SHP77 treated with DMSO at 0.1 percent for 48 hours (cell line): ENCODE measurements at regions not wholly inside any gene's neighbourhood (a gene's known extent, or its start where the extent isn't known, plus 50 kb on each side); places are given as distances from the start of the nearest gene placed in this dataset.

Experiments used
- DNase-seq: peaks from one replicate; lab custom pipeline; 2025; lab: John Stamatoyannopoulos, UW

DNA sequence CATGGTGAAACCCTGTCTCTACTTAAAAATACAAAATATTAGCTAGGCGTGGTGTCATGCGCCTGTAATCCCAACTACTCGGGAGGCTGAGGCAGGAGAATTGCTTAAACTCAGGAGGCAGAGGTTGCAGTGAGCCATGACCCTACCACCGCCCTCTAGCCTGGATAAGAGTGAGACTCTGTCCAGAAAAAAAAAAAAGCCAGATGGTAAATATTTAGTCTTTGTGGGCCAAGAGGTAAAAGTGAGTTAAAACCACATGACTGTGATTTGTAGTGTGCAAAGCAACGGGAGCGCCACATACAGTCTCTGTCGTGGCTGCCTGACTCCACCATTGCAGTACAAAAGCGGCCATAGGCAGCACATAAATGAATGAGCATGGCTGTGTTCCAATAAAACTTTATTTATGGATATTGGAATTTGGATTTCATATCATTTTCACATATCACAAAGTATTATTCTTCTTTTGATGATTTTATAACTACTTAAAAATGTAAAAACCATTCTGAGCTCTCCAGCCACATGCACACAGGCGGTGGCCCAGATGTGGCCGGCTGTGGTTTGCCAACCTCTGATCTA, 51.8 kb upstream of the CASZ1 start:
- DNase-seq = no peak

DNA sequence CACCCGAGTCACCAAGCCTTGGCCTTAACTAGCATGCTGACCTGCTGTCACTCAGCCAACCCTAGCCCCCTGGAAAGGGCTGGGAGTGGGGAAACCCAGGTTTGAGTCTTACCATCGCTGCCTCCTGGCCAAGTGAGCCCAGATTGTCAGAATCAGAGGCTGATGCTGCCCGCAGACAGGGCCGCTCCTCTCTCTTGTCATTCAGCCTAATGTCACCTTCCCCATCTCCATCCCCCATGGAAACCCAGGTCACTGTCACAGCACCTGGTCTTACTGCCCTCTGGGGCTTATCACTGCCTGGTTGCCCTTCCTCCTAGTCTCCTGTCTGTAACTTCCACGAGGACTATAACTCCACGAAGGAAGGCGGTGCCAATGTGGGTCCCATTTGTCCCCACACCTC, 53.6 kb upstream of the CASZ1 start:
- DNase-seq = no peak

DNA sequence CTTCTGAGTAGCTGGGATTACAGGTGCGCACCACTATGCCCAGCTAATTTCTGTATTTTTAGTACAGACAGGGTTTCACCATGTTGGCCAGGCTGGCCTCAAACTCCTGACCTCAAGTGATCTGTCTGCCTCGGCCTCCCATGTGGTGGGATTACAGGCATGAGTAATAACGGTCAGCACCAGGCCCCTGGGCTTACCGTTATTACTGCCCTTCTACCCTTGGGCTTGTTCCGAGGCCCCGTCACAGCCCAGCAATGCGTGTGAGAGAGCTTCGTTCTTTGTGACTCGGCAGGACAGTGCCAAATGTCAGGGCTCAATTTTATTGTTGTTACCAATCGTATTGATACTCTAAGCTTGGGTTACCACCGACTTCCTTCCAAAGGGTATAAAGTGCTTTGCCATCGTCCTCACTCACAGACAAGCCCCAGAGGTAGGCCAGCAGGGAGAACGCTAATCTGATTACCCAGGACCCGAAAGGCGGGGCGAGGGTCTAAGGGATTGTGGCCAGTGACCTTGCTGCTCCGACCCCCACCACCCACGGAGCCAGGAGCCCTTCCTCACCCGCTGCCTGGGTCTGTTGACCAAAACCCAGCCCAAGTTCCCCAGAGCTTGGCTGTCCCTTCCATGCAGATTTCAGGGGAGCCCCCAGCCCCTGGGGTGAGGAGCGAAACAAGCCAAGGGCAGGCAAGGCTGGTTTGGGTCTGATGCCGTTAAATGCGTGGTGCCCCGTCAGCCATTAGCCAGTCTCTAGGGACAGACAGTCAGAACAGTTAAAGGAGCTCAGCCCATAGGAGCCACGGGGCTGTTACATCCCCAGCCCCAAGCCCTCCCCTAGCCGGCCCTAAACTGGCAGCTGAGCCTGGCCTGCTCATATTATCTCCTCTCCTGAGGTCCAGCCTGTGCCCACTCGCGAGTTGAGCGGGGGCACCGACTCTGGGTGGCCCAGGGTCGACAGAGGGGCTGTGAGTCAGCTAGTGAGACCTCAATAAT, 54.9 kb upstream of the CASZ1 start:
- no peak for DNase-seq

DNA sequence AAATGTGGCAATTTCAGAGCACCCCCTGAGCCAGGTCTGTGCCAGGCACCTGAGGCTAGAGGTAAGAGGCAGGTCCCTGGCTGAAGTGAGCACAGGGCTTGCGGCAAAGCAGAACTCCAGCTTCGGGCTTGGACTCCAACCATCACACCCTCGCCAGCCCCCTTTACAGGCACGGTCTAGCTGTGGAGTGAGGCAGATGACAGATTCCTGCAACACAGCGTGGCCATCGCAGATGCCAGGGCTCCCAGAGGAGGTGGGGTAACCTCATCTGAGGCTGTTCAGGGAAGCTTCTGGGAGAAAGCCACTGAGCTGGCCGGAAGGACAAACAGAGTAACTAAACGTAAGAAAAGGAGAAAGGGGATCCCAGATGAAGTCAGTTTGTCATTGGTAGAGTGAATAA, 55.6 kb upstream of the CASZ1 start:
- no peak for DNase-seq

DNA sequence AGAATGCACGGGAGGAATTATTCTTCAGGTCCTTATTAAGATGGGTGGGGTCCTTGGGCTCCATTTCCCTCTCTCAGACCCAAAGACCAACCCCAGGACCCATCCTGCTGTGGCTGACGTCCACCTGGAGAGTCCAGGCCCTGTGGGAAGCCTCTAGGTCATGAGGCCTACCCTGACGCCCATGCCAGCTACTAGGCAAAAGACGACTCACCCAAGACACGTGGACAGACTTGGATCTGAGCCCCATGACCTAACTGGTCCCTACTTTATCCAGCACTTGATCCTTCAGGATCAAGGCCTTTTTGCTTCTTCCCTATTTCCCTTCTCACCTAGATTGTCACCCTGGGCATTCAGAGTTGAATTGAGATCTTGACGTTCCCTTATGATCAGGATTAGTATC, 56.0 kb upstream of the CASZ1 start:
- no peak for DNase-seq

DNA sequence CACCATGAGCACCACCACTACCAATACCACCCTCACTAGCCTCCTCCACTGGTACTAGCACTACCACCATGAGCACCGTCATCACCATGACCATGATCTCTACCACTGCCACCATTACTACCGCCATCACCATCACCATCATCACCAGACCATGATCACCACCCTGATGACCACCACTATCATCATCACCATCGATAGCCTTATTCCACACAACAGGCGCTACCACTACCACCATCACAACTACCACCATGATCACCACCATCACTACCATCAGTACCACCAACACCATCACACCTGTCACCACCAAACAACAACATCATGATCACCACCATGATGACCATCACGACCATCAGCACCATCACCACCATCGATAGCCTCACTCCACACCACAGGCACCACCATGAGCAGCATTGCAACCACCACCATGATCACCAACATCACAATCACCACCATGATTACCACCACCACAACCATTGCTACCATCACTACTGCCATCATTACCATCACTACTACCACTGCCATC, 56.6 kb upstream of the CASZ1 start:
- no peak for DNase-seq

DNA sequence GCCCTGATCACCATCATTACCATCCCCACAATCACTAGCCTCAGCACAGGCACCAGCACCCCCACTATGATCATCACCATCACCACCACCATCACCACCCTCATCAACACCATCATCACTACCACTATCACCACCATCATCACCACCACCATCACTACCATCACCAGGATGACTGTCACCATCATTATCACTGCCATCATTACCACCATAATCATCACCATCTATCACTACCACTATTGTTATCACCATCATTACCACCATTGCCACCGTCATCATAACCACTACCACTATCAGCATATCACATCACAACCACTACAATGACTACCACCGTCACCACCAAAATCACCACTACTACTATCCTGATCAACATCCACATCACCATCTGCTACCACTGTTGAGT, 57.3 kb upstream of the CASZ1 start:
- DNase-seq = no peak

DNA sequence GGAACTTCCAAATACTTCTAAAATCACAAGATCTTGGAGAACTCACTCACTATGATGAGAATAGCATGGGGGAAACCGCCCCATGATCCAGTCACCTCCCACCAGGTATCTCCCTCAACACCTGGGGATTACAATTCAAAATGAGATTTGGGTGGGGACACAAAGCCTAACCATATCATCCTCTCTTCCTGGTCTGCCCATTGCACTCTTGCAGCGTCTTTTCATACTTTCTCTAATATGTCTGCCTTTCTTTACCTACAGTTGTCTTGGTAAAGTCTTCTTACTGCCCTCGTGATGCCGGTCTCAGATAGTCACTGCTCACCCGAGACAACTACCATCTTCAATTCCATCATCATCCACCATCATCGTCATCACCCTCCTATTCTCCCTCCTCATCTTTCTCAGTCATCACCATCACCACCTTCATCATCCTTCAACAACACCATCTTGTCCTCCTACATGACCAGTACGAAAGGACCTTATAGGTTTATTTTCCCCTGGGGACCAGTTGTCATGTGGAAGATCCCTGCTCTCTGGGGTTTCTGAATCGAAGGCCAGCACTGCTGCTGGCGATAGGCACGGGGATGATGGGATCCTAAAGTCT, 58.5 kb upstream of the CASZ1 start:
- DNase-seq = no peak

DNA sequence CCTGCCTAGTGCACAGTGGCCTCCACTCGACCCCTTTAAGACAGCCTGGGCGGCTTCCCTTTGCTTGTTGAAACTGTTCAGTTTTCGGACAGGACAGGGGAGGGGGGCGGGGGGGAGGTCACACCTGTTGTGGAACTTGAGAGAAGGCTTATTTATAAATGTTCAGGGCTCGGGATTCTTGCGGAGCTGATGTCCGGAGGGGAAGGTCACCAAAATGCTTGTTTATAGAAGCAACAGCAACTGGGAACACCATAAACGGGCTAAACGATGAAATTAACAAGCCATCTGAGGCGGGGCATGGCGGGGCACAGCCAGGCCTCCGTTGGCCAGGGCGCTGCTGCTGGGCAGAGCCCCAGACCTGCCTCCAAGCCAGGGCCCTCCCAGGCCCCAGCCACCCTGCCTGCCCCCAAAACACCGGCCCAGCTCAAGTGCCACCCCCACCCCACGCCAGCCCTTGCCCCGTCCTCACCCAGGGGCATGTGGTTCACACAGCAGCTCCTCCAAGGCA, 59.8 kb upstream of the CASZ1 start:
- no peak for DNase-seq

DNA sequence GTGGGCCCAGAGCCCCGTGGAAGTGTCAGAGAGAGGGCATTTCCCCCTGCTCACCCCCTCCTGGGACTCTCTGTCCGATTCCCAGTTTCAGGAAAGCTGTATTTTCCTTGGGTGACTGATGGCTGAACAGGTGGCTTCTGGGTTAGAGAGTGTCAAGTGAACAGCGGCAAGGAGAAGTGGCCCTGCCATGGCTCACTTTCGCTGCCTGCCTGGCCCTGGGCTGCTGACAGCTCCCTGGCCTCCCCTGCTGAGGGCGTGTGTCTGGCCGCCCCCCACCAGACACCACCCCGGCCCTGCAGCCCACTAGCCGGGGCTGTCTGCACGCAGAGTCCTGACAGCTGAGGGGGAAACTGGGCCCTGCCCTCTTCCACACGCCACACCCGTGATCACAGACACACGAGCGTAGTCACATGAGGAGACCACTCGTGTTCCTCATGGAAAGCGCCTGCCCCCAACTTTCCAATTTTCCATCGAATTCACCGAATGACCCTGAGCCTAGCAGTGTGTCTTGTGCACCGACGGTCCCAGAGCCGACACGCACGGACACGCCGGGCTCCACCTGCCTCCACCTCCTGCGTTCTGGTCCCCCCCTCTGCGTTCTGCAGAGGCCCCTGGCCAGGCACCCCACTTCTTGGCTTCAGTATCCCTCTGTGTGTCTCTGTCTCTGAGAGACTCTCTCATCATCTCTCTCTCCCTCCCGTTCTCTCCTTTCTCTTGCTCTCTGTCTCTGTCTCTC, 60.6 kb upstream of the CASZ1 start:
- DNase-seq = no peak

DNA sequence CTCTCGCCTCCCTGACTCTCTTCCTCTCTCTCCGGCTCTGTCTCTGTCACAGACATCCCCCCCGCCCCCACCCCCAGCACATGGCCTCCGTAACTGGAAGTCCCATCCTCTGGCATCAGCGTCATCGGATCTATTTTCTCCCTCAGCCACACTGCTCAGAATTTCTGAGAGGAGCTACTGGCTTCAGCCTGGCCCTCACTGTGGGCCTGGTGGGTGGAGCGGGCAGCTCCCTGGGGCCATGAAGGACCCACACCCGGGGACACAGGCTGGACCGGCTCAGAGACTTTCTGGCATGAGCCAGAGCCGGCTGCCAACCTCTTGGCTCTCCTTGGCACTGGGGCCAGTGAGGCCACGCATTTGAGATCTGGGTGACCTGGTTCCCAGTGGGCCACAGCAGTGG, 61.2 kb upstream of the CASZ1 start:
- no peak for DNase-seq

DNA sequence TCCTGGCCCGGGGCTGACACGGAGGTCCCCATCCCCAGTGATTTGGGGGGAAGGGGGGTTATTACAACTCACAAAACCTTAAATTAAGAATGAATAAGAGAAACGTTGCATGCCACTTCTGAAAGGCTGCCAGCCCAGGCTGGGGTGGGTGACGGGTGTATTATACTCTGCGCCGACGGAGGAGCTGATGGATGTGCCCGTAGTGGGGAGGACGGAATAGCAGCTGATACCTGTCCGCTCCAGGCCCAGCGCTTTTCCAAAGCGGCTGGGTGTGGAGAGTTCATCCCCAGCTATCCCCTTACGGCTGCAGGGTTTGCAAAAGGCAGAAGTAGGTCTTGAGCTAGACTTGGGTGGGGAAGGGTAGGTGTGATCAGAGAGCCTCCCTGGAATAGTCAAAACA, 63.8 kb upstream of the CASZ1 start:
- no peak for DNase-seq

DNA sequence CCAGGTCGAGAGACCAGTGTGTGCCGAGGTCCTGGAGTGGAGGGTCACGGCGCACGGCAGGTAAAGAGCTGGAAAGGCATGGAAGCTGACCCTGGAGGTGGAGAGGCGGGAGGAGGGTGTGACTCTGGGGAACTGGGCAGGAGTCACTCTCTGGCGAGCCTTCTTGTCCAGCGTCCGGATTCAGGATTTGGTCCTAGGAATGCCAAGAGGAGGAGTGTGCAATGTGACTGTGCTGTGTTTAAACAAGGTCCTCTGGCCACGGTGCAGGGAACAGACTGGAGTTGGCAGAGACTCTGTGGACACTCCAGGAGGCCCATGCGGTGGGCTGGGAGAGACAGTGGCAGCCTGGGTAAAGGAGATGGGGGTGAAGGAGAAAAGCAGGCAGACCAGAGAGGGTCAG, 64.2 kb upstream of the CASZ1 start:
- no peak for DNase-seq

DNA sequence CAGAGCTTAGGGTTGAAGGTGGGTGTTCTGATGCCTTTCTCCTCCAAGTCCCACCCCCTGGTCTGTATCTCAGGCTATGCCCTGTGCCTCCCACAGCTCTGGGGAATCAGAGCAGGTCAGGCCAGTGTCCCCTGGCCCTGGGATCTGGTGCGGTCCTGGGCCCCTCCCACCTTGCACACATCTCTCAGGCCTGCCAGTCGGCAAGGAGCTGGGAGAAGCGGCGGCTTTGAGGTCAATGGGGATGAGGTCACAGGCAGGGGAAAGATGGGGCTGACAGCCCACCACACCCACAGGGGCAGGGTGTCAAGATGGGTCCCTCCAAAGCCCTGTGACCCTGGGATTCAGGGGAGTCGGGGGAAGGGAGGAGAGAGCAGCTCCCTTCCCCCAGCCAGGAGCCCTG, 65.4 kb upstream of the CASZ1 start:
- DNase-seq = no peak

DNA sequence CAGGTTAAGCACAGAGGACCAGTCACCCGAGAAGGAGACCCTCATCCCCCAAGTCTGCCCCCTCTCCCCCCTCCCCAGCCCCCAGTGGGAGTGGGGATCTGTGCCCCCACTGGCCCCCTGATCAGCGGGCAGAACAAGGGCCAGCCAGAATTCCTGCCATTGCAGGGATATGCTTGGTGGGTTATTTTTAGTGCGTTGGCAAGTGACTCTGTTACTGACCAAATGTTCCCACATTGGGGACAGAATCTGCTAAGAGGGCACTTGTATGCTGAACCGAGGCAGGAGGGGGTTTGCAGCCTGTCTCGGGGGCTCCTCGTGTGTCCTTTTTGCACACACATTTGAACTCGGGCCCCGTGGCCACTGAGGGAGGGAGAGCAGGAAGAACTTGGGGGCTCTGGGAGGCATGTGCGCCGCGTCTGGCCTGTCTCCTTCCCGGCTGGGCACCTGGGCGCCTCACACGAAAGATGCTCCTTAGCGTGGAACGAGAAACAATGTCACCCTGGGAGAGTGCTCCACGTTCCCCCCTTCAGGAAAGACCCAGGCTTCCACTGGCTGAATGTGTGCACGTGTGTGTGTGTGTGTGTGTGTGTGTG, 66.4 kb upstream of the CASZ1 start:
- no peak for DNase-seq

DNA sequence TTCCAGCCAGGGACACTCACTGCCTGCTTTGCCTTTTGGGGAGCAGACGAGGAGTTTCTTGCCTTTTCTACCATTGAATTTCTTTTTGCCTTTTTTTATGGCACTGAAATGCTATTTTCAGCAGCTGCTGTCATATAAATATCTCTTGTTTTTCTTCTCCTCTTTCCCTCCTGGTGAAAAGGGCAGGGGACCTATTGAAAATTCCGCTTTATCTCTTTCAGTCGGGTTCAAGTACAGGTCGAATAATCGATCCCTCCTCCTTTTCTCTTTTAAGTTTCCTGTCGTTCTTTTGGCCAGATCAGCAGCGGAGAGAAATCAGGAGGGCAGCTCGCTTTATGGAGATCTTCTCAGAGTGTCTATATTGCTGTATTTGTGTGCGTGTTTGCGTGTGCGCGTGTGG, 67.4 kb upstream of the CASZ1 start:
- DNase-seq = no peak

DNA sequence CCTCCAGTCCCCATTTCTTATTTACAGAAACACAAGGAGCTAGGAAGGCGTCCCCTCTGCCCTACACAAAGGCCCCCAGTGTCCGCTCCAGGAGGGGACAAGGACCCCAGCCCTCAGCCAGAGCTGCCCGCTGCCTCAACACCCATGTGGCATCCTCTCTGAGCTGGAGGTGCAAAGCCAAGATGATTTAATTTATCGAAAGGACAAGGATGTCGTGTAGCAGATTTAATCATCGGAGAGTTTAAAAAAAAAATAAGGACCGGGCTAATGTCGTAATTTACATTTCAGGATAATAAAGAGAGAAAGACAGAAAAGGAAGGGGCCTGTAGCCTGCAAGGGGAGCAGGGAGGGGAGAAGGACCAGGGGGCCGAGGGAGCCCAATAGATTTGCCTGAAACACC, 68.3 kb upstream of the CASZ1 start:
- no peak for DNase-seq

DNA sequence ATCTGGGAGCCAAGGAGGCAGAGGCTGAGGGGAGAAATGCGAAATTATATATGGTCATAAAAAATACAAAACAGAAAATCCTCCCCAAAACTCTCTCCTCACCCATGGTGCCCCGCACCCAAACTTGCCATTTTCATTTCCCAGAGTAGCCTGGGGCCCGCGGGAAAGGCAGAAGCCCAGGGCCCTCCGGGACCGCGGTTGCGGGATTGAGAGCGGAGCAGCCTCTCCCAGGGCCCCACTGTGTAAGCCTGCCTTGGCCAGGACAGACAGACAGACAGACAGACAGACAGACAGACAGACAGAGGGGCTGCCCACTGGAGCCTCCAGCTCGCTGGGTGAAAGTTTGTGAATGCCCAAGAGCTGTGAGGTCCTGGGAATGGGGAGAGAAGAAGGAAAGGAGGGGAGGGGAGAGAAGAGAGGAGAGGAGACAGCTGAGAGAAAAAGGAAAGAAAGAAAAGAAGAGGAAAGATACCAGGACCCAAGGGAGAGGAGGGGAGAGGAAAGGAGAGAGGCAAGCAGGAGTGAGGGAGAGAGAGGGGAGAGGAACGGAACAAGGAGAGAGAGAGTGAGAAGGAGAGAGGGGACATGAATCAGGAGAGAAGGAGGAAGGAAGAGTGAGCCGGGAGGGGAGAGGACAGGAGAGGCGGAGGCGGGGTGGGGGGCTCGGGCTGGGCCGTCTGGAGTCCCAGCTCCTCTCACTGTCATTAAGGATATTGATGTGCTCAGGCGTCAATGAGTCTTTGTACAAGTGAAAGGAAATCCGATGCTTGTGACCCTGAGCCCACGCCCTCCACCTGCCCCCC, 69.3 kb upstream of the CASZ1 start:
- no peak for DNase-seq

DNA sequence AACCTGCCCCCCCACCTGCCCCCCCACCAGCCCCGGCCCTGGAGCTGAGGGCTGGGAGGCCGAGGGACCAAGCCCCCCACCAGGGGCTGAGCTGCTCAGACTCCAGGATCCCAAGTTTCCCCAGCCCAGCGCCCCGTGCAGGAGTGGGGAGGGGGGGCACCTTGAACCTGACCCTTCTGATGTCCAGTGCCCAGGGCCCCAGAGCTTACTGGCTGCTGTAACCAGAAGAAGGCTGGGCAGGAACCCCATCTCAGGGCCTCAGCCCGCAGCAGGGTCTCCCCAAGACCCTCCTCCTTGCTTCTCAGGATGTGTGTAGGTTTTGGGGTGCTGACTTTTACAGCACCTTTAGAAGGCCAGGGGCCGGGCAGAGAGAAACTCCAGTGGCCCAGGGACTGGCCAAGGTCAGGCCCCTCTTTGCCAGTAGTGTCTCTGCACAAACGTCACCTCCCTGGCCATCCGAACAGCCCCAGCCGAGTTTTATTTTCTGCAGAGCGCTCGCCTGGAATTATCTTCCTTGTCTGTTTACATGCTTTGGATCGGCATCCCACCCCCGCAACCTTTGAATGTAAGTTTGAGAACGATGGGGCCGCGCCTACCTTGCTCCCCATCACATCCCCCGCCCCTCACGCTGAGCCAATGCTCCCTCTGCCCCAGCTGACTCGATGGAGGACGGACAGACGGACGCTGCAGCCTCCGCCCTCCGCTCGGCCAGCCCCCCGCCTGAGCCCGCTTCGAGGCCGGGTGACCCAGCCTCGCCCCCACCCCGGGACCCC, 70.1 kb upstream of the CASZ1 start:
- no peak for DNase-seq

DNA sequence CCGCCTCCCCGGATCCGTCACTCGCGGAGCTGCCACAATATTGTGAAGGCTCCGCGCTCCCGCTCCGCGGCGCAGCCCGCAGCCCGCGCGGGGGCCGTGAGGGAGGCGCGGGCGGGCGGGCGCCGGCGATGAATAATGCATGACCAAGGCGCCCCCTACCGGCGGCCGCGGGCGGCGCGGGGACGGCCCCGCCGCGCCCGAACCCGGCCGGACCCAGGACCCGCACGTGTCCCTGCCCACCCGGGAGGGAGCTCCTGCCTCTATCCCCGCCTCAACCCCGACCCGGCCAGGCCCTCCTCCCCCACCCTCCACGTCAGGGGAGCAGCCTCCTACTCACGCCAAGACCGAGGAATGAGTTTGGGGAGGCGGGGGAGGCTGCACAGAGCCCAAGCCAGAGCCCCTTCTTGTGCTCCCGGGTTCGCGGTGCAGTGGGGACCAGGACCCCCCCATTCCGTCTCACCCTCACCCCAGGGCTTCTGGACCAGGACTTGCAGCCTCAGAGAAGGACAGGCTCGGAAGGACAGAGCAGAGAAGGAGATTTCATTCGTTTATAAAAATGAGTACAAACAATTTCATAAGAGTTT, 70.8 kb upstream of the CASZ1 start:
- DNase-seq = peak; percentile 13
